Parathyroid adenoma (tissue), 2 donors: ENCODE measurements at regions not wholly inside any gene's neighbourhood (a gene's known extent, or its start where the extent isn't known, plus 50 kb on each side); places are given as distances from the start of the nearest gene placed in this dataset.

Experiments used
- H2AFZ ChIP-seq: fragments of 300-600 bp; sonication (generic); one replicate; pipeline ENCODE4 v1.7.0; 2017; ENCODE audit warnings: antibody characterized with exemption, mild to moderate bottlenecking
- H3K27ac ChIP-seq: fragments of 300-600 bp; sonication (generic); one replicate; pipeline ENCODE4 v1.7.0; 2017
- H3K27me3 ChIP-seq: fragments of 300-600 bp; sonication (generic); one replicate; pipeline ENCODE4 v1.7.0; 2017; ENCODE audit warnings: low read length; ENCODE audit not compliant: control insufficient read depth, insufficient read depth
- H3K36me3 ChIP-seq: fragments of 300-600 bp; sonication (generic); one replicate; pipeline ENCODE4 v1.7.0; 2017; ENCODE audit warnings: low read length; ENCODE audit not compliant: control insufficient read depth, insufficient read depth
- H3K4me1 ChIP-seq: fragments of 300-600 bp; sonication (generic); one replicate; pipeline ENCODE4 v1.7.0; 2017; ENCODE audit warnings: control low read depth
- H3K4me2 ChIP-seq: fragments of 300-600 bp; sonication (generic); one replicate; pipeline ENCODE4 v1.7.0; 2017; ENCODE audit warnings: low read length
- H3K4me3 ChIP-seq: fragments of 300-600 bp; sonication (generic); one replicate; pipeline ENCODE4 v1.7.0; 2017; ENCODE audit warnings: low read depth, low read length
- H3K79me2 ChIP-seq: fragments of 300-600 bp; sonication (generic); one replicate; pipeline ENCODE4 v1.7.0; 2017; ENCODE audit warnings: control low read depth
- H3K9ac ChIP-seq: fragments of 300-600 bp; sonication (generic); one replicate; pipeline ENCODE4 v1.7.0; 2017; ENCODE audit warnings: mild to moderate bottlenecking
- H3K9me3 ChIP-seq: fragments of 300-600 bp; sonication (generic); one replicate; pipeline ENCODE4 v1.7.0; 2017; ENCODE audit warnings: low read length; ENCODE audit not compliant: control insufficient read depth
- TF ChIP-seq, protein P1 (sequence below): fragments of 300-600 bp; sonication (generic); IDR thresholded peaks from one replicate; pipeline ENCODE4 v1.7.0; 2017; ENCODE audit warnings: antibody characterized with exemption, mild to moderate bottlenecking
- donor health status: primary hyperparathyroidism.

DNA sequence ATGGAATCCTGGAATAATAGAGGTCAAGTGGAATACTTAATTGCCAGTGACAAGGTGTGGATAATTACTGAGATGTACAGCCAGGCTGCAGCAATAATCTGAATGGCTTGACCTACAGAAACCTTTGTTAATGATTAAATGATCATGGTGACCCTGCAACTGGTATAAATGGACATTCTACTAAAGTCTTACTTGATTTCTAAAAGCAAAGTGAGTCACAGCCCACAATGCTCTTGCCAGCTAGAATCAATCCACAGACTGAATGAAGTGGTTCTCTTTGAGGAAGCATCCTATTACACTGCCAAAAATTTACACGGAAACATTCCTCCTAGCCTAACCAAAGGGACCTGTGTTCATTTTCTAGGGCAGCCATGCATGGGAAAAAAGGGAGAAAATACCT, 518.5 kb downstream of the SOX5 start:
- Histone ChIP-seq H3K27ac (no peak overlapping the region), H3K79me2 (no peaks in the 10 kb centered on the region), H3K36me3 (no peaks in the 10 kb centered on the region), H3K27me3 (no peaks in the 10 kb centered on the region), H3K9me3 (no peaks in the 10 kb centered on the region), H3K4me3 (no peak overlapping the region), H2AFZ (no peak overlapping the region), H3K4me1 (no peaks in the 10 kb centered on the region), H3K4me2 (no peak overlapping the region), H3K9ac (no peak overlapping the region)
- TF ChIP-seq, protein P1, sequence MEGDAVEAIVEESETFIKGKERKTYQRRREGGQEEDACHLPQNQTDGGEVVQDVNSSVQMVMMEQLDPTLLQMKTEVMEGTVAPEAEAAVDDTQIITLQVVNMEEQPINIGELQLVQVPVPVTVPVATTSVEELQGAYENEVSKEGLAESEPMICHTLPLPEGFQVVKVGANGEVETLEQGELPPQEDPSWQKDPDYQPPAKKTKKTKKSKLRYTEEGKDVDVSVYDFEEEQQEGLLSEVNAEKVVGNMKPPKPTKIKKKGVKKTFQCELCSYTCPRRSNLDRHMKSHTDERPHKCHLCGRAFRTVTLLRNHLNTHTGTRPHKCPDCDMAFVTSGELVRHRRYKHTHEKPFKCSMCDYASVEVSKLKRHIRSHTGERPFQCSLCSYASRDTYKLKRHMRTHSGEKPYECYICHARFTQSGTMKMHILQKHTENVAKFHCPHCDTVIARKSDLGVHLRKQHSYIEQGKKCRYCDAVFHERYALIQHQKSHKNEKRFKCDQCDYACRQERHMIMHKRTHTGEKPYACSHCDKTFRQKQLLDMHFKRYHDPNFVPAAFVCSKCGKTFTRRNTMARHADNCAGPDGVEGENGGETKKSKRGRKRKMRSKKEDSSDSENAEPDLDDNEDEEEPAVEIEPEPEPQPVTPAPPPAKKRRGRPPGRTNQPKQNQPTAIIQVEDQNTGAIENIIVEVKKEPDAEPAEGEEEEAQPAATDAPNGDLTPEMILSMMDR, result no peak

DNA sequence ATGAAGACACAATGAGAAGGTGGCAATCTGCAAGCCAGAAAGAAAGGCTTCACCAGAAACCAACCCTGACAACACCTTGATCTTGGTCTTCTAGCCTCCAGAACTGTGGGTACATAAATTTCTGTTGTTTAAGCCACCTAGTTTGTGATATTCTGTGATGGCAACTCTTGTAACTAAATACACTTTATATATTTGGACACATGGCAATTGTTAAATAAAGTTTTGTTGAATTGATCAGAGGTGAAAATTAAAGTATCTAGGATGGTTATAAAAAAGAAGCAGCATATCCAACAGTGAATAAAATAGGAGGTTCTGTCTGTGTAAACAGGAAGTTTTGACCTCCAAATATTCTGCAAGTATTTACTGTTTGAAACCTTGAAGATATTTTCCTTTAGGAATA, 516.3 kb downstream of the SOX5 start:
- no peak overlapping the region for H3K4me3 ChIP-seq
- H3K27me3 ChIP-seq, result no peaks in the 10 kb centered on the region
- TF ChIP-seq, protein P1, result no peak
- H3K4me2 ChIP-seq, result no peak overlapping the region
- no peak overlapping the region for H3K9ac ChIP-seq
- no peaks in the 10 kb centered on the region for H3K9me3 ChIP-seq
- no peaks in the 10 kb centered on the region for H3K79me2 ChIP-seq
- no peaks in the 10 kb centered on the region for H3K36me3 ChIP-seq
- no peak overlapping the region for H2AFZ ChIP-seq
- H3K4me1 ChIP-seq, result no peaks in the 10 kb centered on the region
- no peak overlapping the region for H3K27ac ChIP-seq

DNA sequence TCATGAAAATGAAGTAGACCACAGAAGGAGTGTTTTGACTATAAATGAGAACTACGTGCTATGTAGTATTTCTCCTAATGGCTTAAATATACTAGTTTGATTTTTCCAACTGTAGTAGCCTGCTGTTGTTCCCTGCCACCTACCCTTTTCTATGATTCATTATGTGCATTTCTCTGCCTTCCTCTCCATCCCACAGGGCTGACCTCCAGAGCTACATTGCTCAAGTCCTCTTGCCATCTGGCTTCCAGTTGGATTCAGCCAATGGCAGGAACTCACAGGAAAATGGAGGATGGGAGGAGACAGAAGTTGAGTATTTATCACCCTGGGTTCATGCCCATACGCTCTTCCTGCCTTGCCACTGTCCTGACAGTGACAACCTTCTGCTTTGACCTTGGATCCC, 515.3 kb downstream of the SOX5 start:
- no peaks in the 10 kb centered on the region for H3K9me3 ChIP-seq
- H3K4me2 ChIP-seq, result no peak overlapping the region
- no peaks in the 10 kb centered on the region for H3K4me1 ChIP-seq
- H3K27ac ChIP-seq, result no peak overlapping the region
- H3K27me3 ChIP-seq, result no peaks in the 10 kb centered on the region
- H3K4me3 ChIP-seq, result no peak overlapping the region
- H3K79me2 ChIP-seq, result no peaks in the 10 kb centered on the region
- TF ChIP-seq, protein P1, result no peak
- H3K36me3 ChIP-seq, result no peaks in the 10 kb centered on the region
- no peak overlapping the region for H2AFZ ChIP-seq
- no peak overlapping the region for H3K9ac ChIP-seq

DNA sequence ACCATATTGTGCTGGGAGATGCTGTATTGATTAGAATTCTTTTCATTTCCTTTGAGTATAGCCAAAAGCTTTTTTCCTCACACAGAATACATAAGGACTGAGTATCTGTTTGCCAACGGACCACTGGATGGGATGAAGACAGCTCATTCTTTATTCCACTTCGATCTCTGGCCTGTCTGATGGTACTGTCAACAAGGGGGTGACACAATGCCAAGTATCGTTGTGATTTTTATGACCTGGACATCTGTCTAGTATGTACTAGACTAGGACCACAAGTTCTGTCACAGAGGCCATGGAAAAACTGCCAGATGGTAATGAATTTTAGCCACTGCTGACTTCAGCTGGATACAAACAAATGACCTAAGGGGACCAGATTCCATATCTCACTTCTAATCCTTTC, 502.7 kb downstream of the SOX5 start:
- no peaks in the 10 kb centered on the region for H3K79me2 ChIP-seq
- H3K36me3 ChIP-seq, result no peaks in the 10 kb centered on the region
- TF ChIP-seq, protein P1, result no peak
- no peaks in the 10 kb centered on the region for H3K9me3 ChIP-seq
- no peaks in the 10 kb centered on the region for H3K4me1 ChIP-seq
- no peak overlapping the region for H3K27ac ChIP-seq
- H3K27me3 ChIP-seq, result no peaks in the 10 kb centered on the region
- H3K4me3 ChIP-seq, result no peak overlapping the region
- H3K9ac ChIP-seq, result no peak overlapping the region
- no peak overlapping the region for H3K4me2 ChIP-seq
- no peak overlapping the region for H2AFZ ChIP-seq

DNA sequence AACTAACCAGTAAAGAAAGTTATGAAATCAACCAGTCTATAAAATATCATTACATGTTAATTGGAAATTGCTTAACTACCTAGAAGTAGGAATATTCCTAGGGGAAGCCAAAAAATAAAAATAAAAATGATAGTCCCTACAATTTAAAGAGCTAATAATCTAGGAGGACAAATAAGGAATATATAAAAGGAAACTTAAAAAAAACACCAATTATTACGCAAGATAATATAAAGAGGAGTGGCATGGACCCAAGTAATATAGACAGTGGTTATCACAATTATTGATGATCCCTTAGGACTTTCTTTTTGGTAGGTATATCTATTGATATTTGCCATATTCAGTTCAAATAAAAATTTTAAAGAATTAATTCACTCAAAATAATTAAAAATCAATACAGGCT, 498.7 kb downstream of the SOX5 start:
- Histone ChIP-seq H3K36me3 (no peaks in the 10 kb centered on the region), H2AFZ (no peak overlapping the region), H3K27me3 (no peaks in the 10 kb centered on the region), H3K27ac (no peak overlapping the region), H3K9ac (no peak overlapping the region), H3K4me1 (no peaks in the 10 kb centered on the region), H3K79me2 (no peaks in the 10 kb centered on the region), H3K9me3 (no peaks in the 10 kb centered on the region), H3K4me2 (no peak overlapping the region), H3K4me3 (no peak overlapping the region)
- TF ChIP-seq, protein P1, result no peak
